ENCODE measurements at regions not wholly inside any gene's neighbourhood (a gene's known extent, or its start where the extent isn't known, plus 50 kb on each side); places are given as distances from the start of the nearest gene placed in this dataset.

- TF ChIP-seq CTCF (IDR thresholded peaks at IDR 0.05) (no peak), POLR2A (IDR thresholded peaks at IDR 0.05) (no peak)
Measured at GRCh38 chr2:128458505-128458904, 139.8 kb upstream of the HS6ST1 start.

Data from lower leg skin (tissue), 3 donors.